Stomach (tissue), 4 donors: ENCODE measurements at regions not wholly inside any gene's neighbourhood (a gene's known extent, or its start where the extent isn't known, plus 50 kb on each side); places are given as distances from the start of the nearest gene placed in this dataset.

ENCODE experiments used
- CTCF ChIP-seq, 7 experiments: fragments of 450-650 bp in 4 of 7; fragments of 200-600 bp in 3 of 7; sonication (generic) in 3 of 7; IDR thresholded peaks; one replicate each; pipeline ENCODE4 v1.5.1; 2016 to 2019; ENCODE audit warnings: antibody characterized with exemption in 7 of 7, control low read depth in 2 of 7, mild to moderate bottlenecking in 1 of 7
- POLR2A ChIP-seq, 4 donors: fragments of 450-650 bp; IDR thresholded peaks; one replicate each; pipeline ENCODE4 v1.6.1; 2016; ENCODE audit warnings: antibody characterized with exemption in 4 of 4, control low read depth in 2 of 4, mild to moderate bottlenecking in 1 of 4, moderate library complexity in 1 of 4

- TF ChIP-seq POLR2A (IDR thresholded peaks at IDR 0.05) (no peak), CTCF (IDR thresholded peaks at IDR 0.05) (no peak)
Observed at GRCh38 chr3:181913254-181913653, 201.5 kb downstream of the SOX2 start.
